ENCODE measurements at regions not wholly inside any gene's neighbourhood (a gene's known extent, or its start where the extent isn't known, plus 50 kb on each side); places are given as distances from the start of the nearest gene placed in this dataset.

DNA sequence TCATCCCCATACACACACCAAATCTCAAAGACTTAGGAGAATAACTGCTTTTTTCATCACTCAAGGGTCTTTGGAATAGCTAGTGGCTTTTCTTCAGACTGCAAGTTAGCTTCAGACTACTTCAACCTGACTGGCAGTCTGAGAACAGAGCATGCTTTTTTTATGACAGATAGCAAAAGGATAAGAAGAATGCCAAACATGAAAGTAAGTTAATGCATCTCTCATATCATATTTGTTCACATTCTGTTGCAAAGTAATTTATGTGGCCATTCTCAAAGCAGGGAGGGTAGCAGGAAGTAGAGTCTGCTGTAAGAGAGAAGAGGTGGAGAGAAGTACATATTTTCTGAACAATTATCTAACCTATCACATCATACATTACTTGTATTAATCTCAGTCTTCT lies 544.4 kb downstream of the ZPLD1 start:
- DNase-seq = no peak
- no peaks in the 10 kb centered on the region for H3K27me3 Mint-ChIP-seq (ENCODE audit: low read depth)
- no peaks in the 10 kb centered on the region for H3K36me3 Mint-ChIP-seq (ENCODE audit: low read depth)
- no peak for ATAC-seq
- no peaks in the 10 kb centered on the region for H3K9me3 Mint-ChIP-seq (ENCODE audit: insufficient read depth)
- CTCF ChIA-PET = no interaction called here
- H3K4me1 Mint-ChIP-seq (ENCODE audit: low read depth) = no peaks in the 10 kb centered on the region
- H3K4me3 Mint-ChIP-seq = no peak overlapping the region
- no peak overlapping the region for H3K27ac Mint-ChIP-seq
- POLR2A ChIA-PET = no interaction called here

DNA sequence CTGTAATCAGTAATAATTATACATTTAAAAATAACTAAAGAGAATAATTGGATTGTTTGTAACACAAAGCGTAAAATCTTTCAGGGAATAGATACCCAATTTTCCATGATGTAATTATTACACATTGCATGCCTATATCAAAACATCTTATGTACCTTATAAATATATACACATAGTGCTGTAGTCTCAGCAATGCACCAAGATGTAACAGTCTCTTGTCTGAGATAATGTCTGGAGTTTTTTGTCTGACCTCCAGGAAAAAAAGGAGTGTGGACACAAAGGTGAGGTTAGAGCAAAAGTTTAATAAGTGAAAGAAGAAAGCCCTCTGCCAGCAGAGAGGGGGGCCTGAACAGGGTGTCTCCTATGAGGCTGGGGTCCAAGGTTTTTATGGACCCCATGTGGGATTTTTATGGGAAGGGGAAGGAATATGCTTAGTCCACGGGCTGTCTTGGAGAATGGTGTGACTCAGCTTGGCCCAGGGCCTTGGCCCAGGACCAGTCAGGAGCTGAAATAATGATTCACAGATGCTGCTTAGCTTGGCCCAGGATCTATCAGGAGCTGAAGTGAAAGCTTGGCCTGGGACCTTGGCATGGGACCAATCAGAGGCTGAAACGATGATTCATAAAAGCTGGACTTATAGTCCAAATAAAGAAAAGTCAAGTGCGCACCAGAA lies 545.0 kb downstream of the ZPLD1 start:
- H3K27me3 Mint-ChIP-seq (ENCODE audit: low read depth) = no peaks in the 10 kb centered on the region
- POLR2A ChIA-PET = interaction anchor here (0.5 kb wide), 1 partner anchor 1602 kb away, joined by 4 read pairs; no protein-coding TSS in a partner anchor

DNA sequence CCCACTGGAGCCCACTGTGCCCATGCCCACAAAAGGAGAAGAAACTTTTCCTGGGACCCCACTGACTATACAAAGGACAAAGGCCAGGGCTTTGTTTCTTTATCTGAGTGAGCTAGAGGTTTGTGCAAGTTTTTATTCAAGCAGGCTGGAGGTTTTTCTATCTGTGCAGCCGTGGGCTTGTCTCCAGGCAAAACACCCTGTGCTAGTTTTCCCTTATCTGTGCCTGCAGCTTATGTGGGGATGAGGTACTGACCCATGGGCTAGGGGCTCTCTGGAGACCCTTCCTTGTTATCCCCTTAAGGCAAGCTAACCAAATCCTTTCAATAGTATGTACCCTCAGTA lies 545.5 kb downstream of the ZPLD1 start:
- ChIA-PET POLR2A (interaction anchor here (0.5 kb wide), 1 partner anchor 1602 kb away, joined by 4 read pairs; no protein-coding TSS in a partner anchor), CTCF (no interaction called here)
- Mint-ChIP-seq H3K36me3 (ENCODE audit: low read depth) (no peaks in the 10 kb centered on the region), H3K4me1 (ENCODE audit: low read depth) (no peaks in the 10 kb centered on the region), H3K27ac (no peak overlapping the region), H3K9me3 (ENCODE audit: insufficient read depth) (no peaks in the 10 kb centered on the region), H3K4me3 (no peak overlapping the region), H3K27me3 (ENCODE audit: low read depth) (no peaks in the 10 kb centered on the region)
- ATAC-seq = no peak
- DNase-seq = no peak

More for the DNA sequence above, 545.0 kb downstream of the ZPLD1 start:
- ATAC-seq (no peak), DNase-seq (no peak)
- H3K9me3 Mint-ChIP-seq (ENCODE audit: insufficient read depth) = no peaks in the 10 kb centered on the region
- no peak overlapping the region for H3K27ac Mint-ChIP-seq
- no peaks in the 10 kb centered on the region for H3K4me1 Mint-ChIP-seq (ENCODE audit: low read depth)
- CTCF ChIA-PET = no interaction called here
- H3K36me3 Mint-ChIP-seq (ENCODE audit: low read depth) = no peaks in the 10 kb centered on the region
- no peak overlapping the region for H3K4me3 Mint-ChIP-seq

DNA sequence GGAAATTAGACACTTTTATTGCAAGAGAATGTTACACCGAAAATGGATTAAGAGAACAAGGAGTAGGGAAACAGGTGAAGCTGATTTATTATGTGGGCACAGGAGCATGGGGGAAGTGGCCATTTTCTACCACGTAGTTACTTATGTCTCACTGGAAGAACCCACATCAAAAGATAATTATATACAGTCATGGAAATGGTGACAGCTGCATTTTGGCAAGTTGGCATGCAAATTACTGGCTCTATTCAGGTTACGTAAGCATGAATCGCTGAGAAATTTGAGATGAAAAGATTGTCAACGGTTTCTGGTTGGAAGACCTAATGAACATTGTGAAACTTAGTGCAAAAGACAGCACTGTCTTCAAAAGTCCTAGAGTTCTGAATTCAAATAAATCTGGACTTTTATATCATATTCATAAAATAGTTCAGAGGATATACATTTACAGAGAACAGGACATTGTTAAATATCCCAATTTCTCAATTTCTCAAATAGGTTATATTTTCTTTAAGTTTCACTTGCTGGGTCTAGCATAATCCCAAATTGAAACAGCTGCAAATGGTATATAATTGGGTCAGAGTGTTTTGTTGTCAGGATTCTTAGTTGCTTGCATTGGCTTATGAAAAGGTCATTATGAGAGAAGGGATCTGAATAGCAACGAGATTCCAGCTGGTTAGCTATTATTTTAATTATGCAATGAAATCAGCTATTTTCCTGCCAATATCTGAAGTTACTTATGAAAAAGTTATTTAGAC lies 567.8 kb downstream of the ZPLD1 start:
- POLR2A ChIA-PET = no interaction called here
- CTCF ChIA-PET = no interaction called here
- Mint-ChIP-seq H3K27me3 (ENCODE audit: low read depth) (no peaks in the 10 kb centered on the region), H3K9me3 (ENCODE audit: insufficient read depth) (peaks cover 6% of the 10 kb centered on the region), H3K27ac (no peak overlapping the region), H3K4me1 (ENCODE audit: low read depth) (no peaks in the 10 kb centered on the region), H3K4me3 (no peak overlapping the region), H3K36me3 (ENCODE audit: low read depth) (no peaks in the 10 kb centered on the region)
- DNase-seq = no peak
- no peak for ATAC-seq

DNA sequence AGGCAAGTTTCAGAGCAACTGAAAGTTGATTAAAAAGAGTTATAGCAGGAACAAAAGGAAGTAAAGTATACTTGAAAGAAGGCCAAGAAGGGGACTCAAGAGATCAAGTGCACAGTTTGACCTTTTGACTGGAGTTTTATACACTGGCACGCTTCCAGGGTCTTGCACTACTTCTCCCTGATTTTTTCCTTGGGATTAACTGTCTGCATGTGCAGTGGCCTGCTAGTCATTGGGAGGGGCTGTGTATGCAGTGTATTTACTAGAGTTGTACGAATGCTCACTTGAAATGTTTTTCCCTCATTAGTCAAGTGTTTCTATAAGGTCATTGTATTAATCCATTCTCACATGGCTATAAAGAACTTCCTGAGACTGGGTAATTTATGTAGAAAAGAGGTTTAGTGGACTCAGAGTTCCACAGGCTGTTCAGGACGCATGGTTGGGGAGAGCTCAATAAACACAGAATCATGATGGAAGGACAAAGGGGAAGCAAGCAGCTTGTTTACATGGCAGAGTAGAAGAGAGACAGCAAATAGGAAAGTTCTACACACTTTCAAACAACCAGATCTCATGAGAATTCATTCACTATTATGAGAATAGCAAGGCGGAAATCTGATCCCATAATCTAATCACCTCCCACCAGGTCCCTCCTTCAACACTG lies 571.8 kb downstream of the ZPLD1 start:
- Mint-ChIP-seq H3K9me3 (ENCODE audit: insufficient read depth) (peaks cover 6% of the 10 kb centered on the region), H3K4me1 (ENCODE audit: low read depth) (no peaks in the 10 kb centered on the region), H3K4me3 (no peak overlapping the region), H3K27ac (no peak overlapping the region), H3K27me3 (ENCODE audit: low read depth) (no peaks in the 10 kb centered on the region), H3K36me3 (ENCODE audit: low read depth) (no peaks in the 10 kb centered on the region)
- DNase-seq (no peak), ATAC-seq (no peak)
- CTCF ChIA-PET = no interaction called here
- POLR2A ChIA-PET = no interaction called here

DNA sequence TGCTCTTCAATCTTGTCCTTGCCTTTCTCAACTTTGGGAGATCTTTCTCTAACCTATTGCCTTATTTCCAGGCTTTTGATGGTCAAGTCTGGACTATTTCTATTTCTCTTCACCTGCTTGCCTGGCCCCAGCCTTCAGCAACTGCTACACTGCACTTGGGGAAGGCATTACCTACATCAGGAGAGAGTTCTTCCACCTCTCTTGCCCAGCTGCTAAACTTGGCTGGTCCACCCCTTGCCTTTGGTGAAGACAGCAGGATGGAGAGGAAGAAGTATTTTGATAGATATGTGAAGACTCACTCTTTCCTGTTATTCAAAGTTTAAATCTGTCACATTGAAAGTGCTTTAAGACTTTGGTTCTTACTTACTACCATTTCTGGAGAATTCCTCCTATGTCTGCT lies 574.8 kb downstream of the ZPLD1 start:
- no peaks in the 10 kb centered on the region for H3K9me3 Mint-ChIP-seq (ENCODE audit: insufficient read depth)
- ATAC-seq = no peak

DNA sequence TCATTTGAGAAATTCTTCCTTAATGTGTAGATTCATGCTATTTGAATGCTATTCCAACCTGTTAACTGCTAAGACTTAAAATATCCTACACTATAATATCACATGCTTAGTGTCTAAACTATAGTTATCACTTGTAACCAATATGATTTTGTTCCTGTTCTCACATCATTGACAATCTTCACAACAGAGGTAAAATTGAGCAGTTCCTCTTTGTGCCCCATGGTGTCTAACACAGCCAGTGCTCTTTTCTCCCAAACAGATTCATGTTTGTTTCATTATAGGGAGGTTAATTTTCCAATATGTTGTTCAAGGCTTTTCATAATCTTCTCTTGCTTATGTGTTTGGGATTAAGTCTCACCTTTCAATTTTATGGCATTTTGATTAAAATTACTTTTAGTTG lies 591.1 kb downstream of the ZPLD1 start:
- DNase-seq = no peak
- ChIA-PET POLR2A (no interaction called here), CTCF (no interaction called here)
- H3K27me3 Mint-ChIP-seq (ENCODE audit: low read depth) = no peaks in the 10 kb centered on the region
- no peak overlapping the region for H3K27ac Mint-ChIP-seq
- no peak for ATAC-seq
- H3K9me3 Mint-ChIP-seq (ENCODE audit: insufficient read depth) = no peaks in the 10 kb centered on the region
- H3K4me1 Mint-ChIP-seq (ENCODE audit: low read depth) = no peaks in the 10 kb centered on the region
- no peak overlapping the region for H3K4me3 Mint-ChIP-seq
- H3K36me3 Mint-ChIP-seq (ENCODE audit: low read depth) = no peaks in the 10 kb centered on the region

More for the DNA sequence above, 574.8 kb downstream of the ZPLD1 start:
- no peaks in the 10 kb centered on the region for H3K27me3 Mint-ChIP-seq (ENCODE audit: low read depth)
- no peak overlapping the region for H3K4me3 Mint-ChIP-seq
- H3K27ac Mint-ChIP-seq = no peak overlapping the region
- no peak for DNase-seq
- H3K4me1 Mint-ChIP-seq (ENCODE audit: low read depth) = no peaks in the 10 kb centered on the region
- CTCF ChIA-PET = no interaction called here
- POLR2A ChIA-PET = no interaction called here
- H3K36me3 Mint-ChIP-seq (ENCODE audit: low read depth) = no peaks in the 10 kb centered on the region

DNA sequence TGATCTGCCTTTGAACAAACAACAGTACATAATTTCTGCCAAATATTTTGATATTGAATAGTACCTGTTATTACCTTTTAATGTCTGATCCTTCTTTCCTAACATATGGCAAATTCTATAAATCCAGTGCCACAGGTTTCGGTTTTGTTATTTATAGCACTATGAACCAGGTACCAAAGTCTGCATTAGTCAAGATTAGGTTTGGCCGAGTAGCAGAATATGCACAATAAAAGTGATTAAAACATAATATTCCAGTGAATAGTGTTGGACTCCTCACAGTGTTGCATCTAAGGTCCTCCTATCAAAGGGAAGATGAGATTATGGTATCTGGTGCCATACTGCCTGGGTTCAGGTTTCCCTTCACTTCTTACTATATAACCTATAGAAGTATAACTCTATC lies 599.0 kb downstream of the ZPLD1 start:
- CTCF ChIA-PET = no interaction called here

DNA sequence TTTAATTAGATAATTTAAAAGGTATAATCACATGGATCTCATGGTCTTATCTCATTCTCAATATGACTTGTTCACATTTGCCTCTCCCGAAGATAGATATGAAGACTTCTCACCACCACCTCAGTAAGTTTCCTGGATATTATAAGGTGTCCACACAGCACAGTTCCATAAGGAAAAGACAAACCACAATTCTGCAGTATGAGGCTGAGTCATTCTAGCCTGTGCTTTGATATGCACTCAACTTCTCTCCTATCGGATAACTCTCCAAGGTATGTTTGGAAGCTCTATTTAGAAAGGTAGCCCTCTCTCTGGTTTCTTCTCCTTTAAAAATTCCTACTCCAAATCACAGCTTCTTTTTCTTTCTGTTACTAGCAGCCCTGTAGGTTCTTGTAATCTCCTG lies 612.8 kb downstream of the ZPLD1 start:
- no peak overlapping the region for H3K27ac Mint-ChIP-seq
- POLR2A ChIA-PET = no interaction called here
- no peak for DNase-seq
- no peak overlapping the region for H3K4me3 Mint-ChIP-seq
- CTCF ChIA-PET = no interaction called here
- no peaks in the 10 kb centered on the region for H3K9me3 Mint-ChIP-seq (ENCODE audit: insufficient read depth)
- no peak for ATAC-seq
- H3K27me3 Mint-ChIP-seq (ENCODE audit: low read depth) = no peaks in the 10 kb centered on the region
- H3K36me3 Mint-ChIP-seq (ENCODE audit: low read depth) = no peaks in the 10 kb centered on the region
- H3K4me1 Mint-ChIP-seq (ENCODE audit: low read depth) = no peaks in the 10 kb centered on the region

More for the DNA sequence above, 599.0 kb downstream of the ZPLD1 start:
- Mint-ChIP-seq H3K4me1 (ENCODE audit: low read depth) (no peaks in the 10 kb centered on the region), H3K27me3 (ENCODE audit: low read depth) (no peaks in the 10 kb centered on the region), H3K9me3 (ENCODE audit: insufficient read depth) (no peaks in the 10 kb centered on the region), H3K36me3 (ENCODE audit: low read depth) (no peaks in the 10 kb centered on the region), H3K4me3 (no peak overlapping the region), H3K27ac (no peak overlapping the region)
- DNase-seq = no peak
- no peak for ATAC-seq
- POLR2A ChIA-PET = no interaction called here

DNA sequence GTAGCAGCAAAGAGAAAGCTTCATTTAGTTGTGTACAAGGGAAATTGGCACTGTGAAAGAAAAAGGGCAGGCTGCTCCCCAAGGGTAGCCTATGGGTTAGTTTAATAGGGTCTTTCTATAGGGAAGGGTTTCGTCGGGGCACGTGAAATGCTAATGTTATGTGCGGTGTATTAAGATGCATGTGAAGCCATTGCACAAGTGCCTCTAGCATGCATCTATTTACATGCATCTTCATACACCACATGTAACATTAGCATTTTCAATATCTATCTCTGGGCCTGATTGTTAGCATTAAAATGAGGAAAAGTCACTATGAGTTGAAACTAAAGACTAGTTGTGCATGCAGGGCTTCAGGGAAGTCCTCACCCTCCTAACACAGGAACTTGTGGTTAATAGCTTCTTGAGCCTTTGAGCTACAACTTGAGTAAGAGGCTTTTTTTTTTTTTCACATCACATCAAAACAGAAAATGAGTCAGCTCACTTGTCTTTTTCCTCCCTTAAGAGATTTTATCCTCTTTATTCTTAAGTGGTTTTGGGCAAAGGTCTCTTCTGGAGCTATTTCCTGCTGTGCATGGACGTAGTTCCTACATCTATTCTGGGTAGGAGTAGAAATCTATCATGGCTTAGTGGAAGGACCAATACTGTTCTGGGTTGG lies 613.4 kb downstream of the ZPLD1 start:
- ATAC-seq (no peak), DNase-seq (no peak)
- CTCF ChIA-PET = no interaction called here
- Mint-ChIP-seq H3K9me3 (ENCODE audit: insufficient read depth) (no peaks in the 10 kb centered on the region), H3K36me3 (ENCODE audit: low read depth) (no peaks in the 10 kb centered on the region), H3K27me3 (ENCODE audit: low read depth) (no peaks in the 10 kb centered on the region), H3K4me3 (no peak overlapping the region), H3K4me1 (ENCODE audit: low read depth) (no peaks in the 10 kb centered on the region), H3K27ac (no peak overlapping the region)
- POLR2A ChIA-PET = no interaction called here

DNA sequence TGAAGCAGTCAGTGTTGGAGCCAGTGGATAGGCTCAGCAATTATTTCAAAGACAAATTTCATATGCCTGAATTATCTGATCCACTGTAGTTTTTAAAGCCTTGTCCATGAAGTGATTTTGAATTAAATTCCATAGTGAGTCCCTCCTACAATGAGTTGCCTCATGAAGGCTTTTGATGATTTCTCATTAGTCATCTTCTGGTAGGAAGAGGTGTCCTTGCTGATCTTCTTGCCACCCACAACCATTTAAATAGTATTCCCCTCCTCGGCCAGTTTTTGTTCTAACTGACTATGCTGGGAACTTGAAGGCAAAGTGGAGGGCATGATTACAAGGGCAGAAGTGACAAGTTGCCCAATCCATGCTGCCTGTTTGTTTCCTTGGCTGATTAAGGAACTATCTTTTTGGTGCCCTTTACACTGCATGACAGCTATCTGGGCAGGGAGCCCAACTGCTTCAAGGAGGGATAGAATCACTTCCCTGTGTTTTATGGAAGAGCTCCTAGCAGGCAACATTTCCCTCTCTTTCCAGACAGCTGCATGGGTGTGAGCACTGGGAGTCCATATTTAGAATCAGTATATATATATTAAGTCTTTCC lies 617.5 kb downstream of the ZPLD1 start:
- Mint-ChIP-seq H3K4me3 (no peak overlapping the region), H3K4me1 (ENCODE audit: low read depth) (no peaks in the 10 kb centered on the region), H3K36me3 (ENCODE audit: low read depth) (no peaks in the 10 kb centered on the region), H3K27ac (no peak overlapping the region), H3K27me3 (ENCODE audit: low read depth) (no peaks in the 10 kb centered on the region), H3K9me3 (ENCODE audit: insufficient read depth) (no peaks in the 10 kb centered on the region)
- no peak for ATAC-seq
- no peak for DNase-seq
- CTCF ChIA-PET = interaction anchor here (0.6 kb wide), 1 partner anchor 1275 kb away, joined by 3 read pairs; no protein-coding TSS in a partner anchor
- POLR2A ChIA-PET = no interaction called here

DNA sequence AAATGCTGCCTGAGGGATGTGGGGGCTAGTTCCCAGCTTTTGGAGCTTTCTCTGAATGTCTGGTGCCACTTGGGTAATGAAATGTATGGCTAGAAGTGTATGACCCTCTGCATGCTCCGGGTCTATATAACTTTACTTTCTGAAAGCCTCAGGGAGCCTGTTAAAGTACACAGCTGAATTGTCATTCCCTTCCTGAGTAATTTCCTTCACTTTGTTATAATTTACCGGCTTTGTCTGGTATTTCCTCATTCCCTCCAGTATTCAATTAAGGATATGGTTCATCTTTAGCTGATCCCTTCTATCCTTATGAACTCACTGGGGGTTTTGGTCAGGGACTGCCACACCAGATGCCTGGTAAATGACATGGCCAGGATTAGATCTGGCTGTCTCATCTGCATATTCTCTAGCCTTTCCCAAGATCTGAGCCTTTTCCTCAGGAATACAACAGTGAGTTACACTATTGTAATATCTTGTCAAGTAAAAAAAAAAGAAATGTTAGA lies 620.3 kb downstream of the ZPLD1 start:
- ChIA-PET POLR2A (no interaction called here), CTCF (no interaction called here)
- ATAC-seq (no peak), DNase-seq (no peak)
- H3K27me3 Mint-ChIP-seq (ENCODE audit: low read depth) = no peaks in the 10 kb centered on the region
- no peaks in the 10 kb centered on the region for H3K4me1 Mint-ChIP-seq (ENCODE audit: low read depth)
- no peaks in the 10 kb centered on the region for H3K9me3 Mint-ChIP-seq (ENCODE audit: insufficient read depth)
- H3K27ac Mint-ChIP-seq = no peak overlapping the region
- no peak overlapping the region for H3K4me3 Mint-ChIP-seq
- H3K36me3 Mint-ChIP-seq (ENCODE audit: low read depth) = no peaks in the 10 kb centered on the region
